Vagina (tissue), 2 donors: ENCODE measurements at regions not wholly inside any gene's neighbourhood (a gene's known extent, or its start where the extent isn't known, plus 50 kb on each side); places are given as distances from the start of the nearest gene placed in this dataset.

ENCODE experiments used
- CTCF ChIP-seq, 3 experiments: fragments of 450-650 bp in 2 of 3; fragments of 200-600 bp in 1 of 3; sonication (generic) in 1 of 3; IDR thresholded peaks; one replicate each; pipeline ENCODE4 v1.5.1; 2017 to 2019; ENCODE audit warnings: antibody characterized with exemption in 3 of 3, mild to moderate bottlenecking in 2 of 3, moderate library complexity in 2 of 3
- POLR2AphosphoS5 ChIP-seq, 2 donors: sonication (generic); formaldehyde crosslinking; IDR thresholded peaks; one replicate each; pipeline ENCODE4 v1.9.0; 2017; ENCODE audit warnings: antibody characterized with exemption in 2 of 2, mild to moderate bottlenecking in 2 of 2, low read depth in 1 of 2; ENCODE audit not compliant: insufficient read depth in 1 of 2

GRCh38 chr5:12566441-12566840 is 662.2 kb upstream of the CTNND2 start:
- TF ChIP-seq POLR2AphosphoS5 (IDR thresholded peaks at IDR 0.05; ENCODE audit: insufficient read depth in 1 of 2, low read depth in 1 of 2) (no peak), CTCF (IDR thresholded peaks at IDR 0.05) (no peak)
